Fibroblast of the aortic adventitia (primary cell): ENCODE measurements at regions not wholly inside any gene's neighbourhood (a gene's known extent, or its start where the extent isn't known, plus 50 kb on each side); places are given as distances from the start of the nearest gene placed in this dataset.
A peak's percentile ranks its signal among the peaks of the same experiment; 100 is the strongest.

Source experiments
- DNase-seq: peaks from one replicate; pipeline ENCODE4 v3.0.0-alpha.2; 2010; ENCODE audit warnings: low read depth
- H3K4me3 ChIP-seq: 2 replicates; pipeline ENCODE4 v1.5.1; 2011; ENCODE audit warnings: low read depth, mild to moderate bottlenecking, control low read depth, low read length, moderate library complexity
- TF ChIP-seq, protein P1 (sequence below): IDR thresholded peaks from 2 replicates; pipeline ENCODE4 v1.5.1; 2011; ENCODE audit warnings: mild to moderate bottlenecking, low read length, control low read depth, inconsistent platforms; ENCODE audit not compliant: insufficient read depth

DNA sequence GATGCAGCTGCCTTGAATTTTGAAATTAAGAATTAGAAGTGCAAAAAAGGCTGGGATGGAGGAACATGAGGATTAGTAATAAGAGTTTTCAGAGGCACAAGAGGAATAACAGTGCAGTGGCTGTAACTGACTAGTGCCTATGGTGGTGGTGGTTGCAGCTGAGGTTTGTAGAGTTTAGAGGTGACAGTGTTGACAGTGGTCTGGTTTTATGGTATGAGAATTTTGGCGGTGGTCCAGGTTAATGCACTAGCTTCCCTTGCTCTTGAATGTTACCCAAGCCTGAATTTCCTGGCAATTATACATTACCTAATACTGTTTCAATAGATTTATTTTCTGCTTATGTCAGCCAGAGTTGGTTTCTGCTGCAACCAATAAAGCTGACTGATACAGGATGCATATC is 112.8 kb upstream of the C11orf87 start:
- TF ChIP-seq, protein P1, sequence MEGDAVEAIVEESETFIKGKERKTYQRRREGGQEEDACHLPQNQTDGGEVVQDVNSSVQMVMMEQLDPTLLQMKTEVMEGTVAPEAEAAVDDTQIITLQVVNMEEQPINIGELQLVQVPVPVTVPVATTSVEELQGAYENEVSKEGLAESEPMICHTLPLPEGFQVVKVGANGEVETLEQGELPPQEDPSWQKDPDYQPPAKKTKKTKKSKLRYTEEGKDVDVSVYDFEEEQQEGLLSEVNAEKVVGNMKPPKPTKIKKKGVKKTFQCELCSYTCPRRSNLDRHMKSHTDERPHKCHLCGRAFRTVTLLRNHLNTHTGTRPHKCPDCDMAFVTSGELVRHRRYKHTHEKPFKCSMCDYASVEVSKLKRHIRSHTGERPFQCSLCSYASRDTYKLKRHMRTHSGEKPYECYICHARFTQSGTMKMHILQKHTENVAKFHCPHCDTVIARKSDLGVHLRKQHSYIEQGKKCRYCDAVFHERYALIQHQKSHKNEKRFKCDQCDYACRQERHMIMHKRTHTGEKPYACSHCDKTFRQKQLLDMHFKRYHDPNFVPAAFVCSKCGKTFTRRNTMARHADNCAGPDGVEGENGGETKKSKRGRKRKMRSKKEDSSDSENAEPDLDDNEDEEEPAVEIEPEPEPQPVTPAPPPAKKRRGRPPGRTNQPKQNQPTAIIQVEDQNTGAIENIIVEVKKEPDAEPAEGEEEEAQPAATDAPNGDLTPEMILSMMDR = no peak
- no peak overlapping the region for H3K4me3 ChIP-seq
- DNase-seq = peak; percentile 27

DNA sequence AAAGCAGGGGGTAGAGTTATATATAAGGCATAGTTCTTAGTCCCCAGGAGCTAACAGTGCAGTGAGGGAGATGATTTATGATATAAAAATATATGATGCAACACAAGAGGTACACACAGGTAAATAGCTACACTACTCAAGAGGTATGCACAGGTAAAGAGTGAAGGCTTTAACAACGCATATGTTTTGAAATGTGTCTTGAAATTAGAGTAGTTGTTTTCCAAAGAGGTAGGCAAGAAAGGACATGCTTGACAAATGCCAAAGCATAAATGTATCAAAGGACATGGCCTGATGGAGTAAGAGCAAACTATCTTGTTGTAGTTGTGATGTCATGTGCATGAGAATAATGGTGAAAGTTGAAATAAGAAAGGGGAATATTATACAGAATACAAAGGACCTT is 104.3 kb upstream of the C11orf87 start:
- DNase-seq = no peak
- TF ChIP-seq, protein P1 = no peak
- no peak overlapping the region for H3K4me3 ChIP-seq

DNA sequence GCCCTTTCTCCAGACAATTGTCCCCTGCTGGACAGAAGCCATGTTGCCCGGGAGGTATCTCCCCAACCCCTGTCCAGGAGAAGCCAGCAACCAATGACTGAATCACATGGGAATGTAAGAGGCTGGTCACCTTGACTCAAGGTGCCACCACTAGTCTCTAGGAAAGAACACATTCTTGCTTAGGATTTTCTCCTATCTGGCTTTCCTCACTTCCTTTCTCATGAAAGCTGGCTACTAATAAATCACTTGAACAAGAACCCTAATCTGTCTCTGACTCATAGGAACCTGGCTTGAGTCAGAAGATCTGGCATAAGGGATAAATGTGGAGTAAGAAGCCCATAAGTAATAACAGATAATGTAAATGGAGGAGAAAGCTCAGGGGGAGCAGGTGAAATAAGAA is 101.4 kb upstream of the C11orf87 start:
- TF ChIP-seq, protein P1 = no peak
- H3K4me3 ChIP-seq = no peak overlapping the region
- DNase-seq = peak; percentile 86

DNA sequence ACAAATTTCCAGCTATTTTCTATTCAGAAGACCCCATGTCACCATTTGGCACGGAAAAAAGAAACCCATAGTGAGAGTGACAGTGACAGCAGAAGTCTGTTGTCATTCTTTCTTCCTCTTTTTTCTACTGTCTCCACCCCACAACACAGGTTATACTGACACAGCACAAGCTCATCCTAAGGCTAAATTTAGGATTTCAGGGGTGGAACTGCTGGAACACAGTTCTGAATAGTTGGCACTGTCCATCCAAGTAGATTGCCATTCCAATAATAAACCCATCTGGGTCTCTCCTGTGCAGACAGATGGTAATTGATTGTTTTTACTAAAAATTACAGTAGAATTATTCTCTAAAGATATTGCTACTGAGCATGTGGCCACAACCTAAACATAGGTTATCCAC is 95.2 kb upstream of the C11orf87 start:
- TF ChIP-seq, protein P1 = no peak
- DNase-seq = no peak
- no peak overlapping the region for H3K4me3 ChIP-seq

DNA sequence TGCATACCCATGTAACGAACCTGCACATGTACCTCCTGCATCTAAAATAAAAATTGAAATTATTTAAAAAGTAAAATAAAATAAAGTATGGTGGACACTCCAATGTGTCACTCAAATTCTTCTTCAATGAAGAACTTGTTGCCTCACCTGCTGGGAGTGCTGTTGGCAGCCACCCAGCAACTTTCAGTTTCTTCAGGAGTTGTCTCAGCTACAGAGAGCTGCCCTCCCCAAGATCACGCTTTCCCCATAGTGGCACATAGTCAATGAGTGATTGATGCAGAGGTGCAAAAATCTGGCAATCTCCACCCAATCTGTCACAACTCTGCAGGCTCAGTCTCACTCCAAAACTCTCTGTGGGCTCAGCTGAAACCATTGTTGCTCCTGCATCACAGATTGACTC is 92.3 kb upstream of the C11orf87 start:
- no peak for DNase-seq
- TF ChIP-seq, protein P1 = no peak

DNA sequence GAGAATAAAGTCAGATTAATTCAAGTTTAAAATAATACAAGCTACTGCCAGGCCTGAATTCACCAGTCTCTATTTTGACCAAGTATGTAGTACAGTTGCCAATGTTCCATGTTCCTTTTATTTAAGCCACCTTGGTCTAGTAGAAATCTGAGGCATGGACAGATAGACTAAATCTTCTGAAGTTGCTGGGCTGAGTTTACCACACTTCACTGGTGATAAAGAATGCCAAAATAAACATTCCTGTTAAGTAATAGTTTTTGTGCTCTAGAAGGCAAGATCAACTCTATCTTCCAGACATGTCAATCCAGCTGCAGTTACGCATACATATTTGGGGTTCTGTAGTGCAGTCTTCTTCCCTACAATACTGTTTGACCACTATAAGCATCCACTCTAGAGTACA is 83.9 kb upstream of the C11orf87 start:
- no peak overlapping the region for H3K4me3 ChIP-seq
- TF ChIP-seq, protein P1 = no peak
- peak; percentile 31 for DNase-seq

More for the DNA sequence above, 92.3 kb upstream of the C11orf87 start:
- no peak overlapping the region for H3K4me3 ChIP-seq

DNA sequence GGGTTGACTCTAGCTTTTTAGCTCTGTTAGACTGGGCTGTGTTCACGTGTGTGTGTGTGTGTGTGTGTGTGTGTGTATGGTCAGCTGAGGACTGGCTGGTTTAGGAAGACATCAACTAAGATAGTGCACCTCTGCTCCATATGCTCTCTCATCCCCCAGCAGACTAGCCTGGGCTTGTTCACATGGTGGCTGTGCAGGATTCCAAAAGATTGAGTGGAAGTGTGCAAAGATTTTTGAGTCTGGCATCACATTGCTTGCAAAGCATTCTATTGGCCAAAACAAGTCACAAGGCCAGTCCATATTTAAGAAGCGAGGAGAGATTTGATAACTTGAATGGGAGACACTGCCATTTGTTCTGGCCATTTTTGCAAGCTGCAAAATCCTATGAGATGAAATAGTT is 79.7 kb upstream of the C11orf87 start:
- TF ChIP-seq, protein P1 = no peak
- no peak overlapping the region for H3K4me3 ChIP-seq
- DNase-seq = no peak
